GM21381 (cell line): ENCODE measurements at regions not wholly inside any gene's neighbourhood (a gene's known extent, or its start where the extent isn't known, plus 50 kb on each side); places are given as distances from the start of the nearest gene placed in this dataset.

ENCODE experiments used
- ATAC-seq: cut with Tn5 transposase; IDR thresholded peaks from one replicate; pipeline ENCODE4 v1.9.1; 2021; ENCODE audit warnings: mild to moderate bottlenecking, moderate library complexity; ENCODE audit not compliant: unreplicated experiment

DNA sequence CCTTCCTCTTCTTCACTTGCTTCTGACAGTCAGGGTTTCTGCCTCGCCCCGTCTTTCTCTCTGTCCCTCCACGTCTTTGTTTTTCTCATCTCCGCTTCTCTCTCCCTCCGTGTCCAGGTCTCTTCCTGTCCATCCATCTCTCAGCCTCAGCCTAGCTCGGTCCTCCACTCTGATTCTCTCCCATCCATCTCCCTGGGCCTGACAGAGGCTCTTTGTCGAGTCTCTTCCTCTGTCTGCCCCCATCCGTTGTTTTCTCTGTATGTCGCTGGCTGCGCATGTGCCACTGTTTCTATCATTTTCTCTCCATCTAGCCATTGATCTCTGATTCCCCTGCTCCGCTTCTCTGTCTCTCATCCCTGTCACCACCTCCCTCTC is 328.9 kb upstream of the TBX3 start:
- no peak for ATAC-seq

GRCh38 chr12:115011703-115012102 is 327.7 kb upstream of the TBX3 start:
- no peak for ATAC-seq

DNA sequence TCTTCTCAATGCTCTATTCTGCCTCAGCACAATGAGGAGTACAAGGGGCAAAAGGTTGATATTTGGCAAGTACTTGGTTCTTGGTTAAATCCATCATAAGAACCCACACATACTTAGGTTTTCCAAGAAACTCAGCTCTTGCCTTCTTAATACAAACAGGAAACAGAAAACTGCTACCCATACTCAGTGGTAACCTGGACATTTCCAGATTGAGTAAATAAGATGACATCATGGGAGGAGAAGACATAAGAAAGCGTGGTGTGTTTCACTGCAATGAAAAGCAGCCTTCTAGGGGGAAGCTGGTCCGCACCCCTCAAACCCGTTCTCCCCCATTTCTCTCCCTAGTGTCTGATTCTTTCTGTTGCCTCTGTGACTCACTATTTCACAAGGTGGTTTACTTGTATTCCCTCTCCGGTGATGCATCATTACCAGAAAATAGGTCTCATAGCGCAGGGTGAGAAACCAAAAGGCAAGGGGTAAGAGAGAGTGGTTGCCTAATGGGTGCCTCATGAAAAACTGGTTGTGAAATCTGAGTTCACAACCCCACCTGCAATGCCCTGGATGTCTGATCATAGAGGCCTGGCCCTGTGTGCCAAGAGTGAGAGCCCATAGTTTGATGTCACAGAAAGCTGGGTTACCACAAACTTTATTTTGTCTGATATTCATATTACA is 326.5 kb upstream of the TBX3 start:
- ATAC-seq = no peak

DNA sequence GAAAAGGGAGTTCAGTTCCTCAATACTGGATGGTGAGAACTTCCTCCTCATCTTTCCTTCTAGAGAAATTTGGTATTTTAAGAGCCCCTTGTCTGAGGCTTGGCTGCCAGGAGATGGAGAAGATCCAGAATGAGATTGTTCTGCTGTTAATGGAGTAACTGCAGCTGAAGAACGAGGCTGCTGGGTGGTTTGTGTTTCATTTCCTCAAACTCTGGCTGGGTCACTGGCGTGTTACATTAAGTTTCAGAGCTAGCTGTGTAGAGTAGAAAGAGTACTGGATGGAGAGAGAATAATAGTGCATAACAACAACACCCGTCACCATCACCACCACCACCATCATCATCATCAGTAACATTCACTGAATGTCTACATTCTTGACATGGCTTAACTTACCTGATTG is 325.0 kb upstream of the TBX3 start:
- ATAC-seq = no peak

- no peak for ATAC-seq
Observed at GRCh38 chr12:115004470-115005146, 320.6 kb upstream of the TBX3 start.

- ATAC-seq = no peak
Observed at GRCh38 chr12:115002434-115002833, 318.5 kb upstream of the TBX3 start.

DNA sequence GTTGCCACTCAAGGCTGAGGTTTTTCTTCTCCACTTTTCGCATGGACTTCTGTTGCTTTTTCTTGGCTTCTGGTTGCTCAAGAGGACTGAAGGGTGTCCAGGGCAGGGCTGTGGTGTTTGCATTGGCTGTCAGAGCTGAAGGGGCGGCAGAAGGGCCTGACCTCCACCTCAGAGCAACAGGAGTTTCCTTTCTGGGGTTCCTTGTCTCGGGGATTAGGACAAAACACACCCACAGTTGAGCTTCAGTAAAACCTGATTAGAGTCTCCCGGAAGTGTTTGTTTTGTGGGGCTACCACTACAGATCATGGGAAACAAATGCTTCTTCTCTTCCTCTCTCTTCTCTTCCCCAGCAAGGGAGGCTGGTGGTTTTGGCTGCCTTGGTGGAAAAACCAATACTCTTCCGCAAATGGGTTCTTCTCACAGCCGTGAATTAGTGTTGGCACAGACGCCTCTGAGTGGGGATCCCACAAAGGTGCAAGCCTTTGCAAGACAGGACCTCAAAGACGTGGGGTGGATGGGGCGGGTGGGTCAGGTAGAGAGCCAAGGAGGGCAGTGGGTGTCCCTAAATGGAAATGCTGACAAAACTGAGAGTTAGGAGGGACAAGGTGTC is 317.7 kb upstream of the TBX3 start:
- no peak for ATAC-seq

DNA sequence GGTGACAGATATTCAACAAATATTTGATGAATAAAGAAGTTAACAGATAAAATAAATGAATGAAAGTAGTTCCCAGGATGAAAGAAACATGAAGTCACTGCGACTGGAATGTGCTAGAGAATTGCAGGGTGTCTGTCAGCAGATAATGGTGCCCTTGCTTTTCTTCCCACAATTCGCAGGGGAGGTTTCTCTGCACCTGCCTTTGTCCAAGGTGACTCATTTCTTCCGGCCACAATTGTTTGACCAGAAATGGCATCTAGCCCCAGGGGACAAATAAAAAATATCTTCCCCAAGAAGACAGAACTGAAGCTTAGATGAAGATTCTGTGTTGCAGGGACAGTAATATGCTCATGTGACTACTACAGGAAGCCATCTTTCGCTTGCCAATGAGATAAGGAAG is 316.1 kb upstream of the TBX3 start:
- ATAC-seq = no peak

DNA sequence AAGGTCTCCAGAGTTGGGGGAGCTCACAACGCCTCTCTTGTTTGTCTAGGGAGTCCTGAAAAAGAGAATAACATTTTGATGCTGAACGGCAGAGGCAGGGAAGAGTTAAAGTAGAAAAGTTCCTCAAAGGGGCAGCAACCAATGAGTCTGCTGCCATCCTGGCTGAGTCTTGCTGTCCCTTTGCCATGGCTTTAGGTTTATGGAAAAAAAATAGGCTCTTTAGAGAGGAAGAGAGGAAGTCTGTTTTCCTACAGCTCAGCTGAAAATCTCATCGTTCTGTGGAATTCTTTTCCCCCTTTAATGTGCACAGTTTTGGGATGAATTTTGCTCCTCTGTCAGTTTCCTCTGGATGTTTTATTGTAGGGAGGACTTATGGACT is 314.8 kb upstream of the TBX3 start:
- ATAC-seq = no peak

GRCh38 chr12:114998118-114998749 is 314.3 kb upstream of the TBX3 start:
- no peak for ATAC-seq

- ATAC-seq = no peak
Observed at GRCh38 chr12:114996382-114996781, 312.4 kb upstream of the TBX3 start.

DNA sequence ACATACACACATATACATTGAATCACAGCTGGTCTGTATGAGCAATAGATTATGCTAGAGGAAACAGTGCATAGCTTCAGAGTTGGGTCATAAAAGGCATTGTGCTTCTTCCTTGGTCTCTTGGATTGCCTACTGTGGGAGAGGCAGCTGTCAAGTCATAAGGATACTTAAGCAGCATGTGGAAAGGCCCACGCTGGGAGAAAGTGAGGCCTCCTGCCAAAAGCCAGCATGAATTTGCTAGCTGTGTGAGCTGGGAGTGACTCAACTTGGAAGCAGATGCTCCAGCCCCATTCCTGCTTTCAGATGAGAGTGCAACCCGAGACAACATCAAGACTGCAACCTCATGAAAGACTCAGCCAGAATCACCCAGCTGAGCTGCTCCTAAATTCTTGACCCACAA is 311.9 kb upstream of the TBX3 start:
- no peak for ATAC-seq

GRCh38 chr12:114993165-114993564 is 309.2 kb upstream of the TBX3 start:
- ATAC-seq = no peak

DNA sequence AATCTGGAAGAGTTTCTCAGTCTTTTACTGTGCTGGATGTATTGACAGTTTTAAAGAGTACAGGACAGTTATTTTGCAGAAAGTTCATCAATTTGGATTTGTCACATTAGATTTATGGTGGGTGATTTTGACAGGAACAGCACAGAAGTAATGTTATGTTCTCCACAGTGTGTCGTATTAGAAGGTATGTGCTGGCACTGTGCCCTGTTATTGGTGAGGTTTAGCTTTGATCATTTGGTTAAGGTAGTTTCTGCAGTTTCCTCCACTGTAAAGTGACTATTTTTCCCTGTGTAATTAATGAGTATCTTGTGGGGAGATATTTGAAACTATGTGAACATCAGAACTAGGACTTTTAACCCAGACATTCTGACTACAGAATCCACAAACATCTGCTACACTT is 308.5 kb upstream of the TBX3 start:
- no peak for ATAC-seq

DNA sequence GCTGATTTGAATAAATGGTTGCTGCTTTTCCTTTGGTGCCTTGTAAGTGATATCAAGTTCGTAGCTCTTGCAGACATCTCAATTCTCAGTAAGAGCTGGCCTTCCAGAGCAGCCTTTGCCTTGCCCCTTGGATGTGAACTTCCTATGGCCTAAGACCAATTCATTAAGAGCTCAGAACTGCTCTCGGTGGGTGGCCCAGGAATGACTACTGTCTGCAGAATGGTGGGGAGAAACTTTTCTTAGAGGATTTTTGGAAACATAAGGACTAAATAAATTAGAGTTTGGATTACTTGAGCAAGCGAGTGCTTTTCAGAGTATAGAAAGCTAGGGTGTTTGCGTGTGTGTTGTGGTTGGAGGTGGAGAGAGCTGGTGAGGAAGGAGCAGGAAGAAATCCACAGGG is 306.4 kb upstream of the TBX3 start:
- no peak for ATAC-seq

DNA sequence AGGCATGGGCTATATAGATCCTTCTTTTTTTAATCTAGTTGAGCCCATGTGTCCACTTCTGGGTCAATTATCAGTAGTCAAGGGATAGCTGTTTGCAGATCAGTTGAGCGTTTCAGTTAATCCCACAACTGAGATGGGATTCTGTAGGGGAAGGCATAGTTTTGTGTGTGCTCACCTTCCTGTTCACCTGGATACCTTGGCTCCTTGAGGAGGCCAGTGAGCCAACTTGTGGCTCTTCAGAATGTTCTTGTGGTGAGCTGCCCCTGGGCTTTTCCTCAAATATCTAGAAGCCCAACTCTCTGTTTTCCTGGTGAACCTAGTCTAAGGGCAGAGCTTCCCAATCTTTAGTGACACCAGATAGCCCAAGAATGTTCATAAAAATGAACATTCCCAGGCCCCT is 302.9 kb upstream of the TBX3 start:
- no peak for ATAC-seq

- ATAC-seq = no peak
Observed at GRCh38 chr12:114986178-114986714, 302.3 kb upstream of the TBX3 start.

DNA sequence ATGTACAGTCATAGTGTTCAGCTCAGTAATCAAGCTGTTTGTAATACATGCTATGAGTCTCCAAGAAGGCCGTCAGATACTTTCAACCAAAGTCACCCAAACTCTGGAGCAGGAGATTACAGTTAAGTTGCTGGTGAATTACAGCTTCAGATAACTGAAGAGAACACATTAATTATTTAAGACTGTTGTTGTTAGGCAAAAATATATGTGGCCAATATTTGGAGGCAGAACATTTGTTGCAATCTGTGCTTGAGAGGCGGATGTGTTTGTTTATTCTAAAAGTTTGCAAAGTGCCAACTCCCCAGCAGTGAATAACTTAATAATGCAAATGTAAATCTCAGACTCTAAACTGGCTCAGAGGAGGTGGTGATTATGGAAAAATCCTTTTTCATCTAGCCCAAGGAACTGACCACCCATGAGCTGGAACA is 300.7 kb upstream of the TBX3 start:
- ATAC-seq = no peak

DNA sequence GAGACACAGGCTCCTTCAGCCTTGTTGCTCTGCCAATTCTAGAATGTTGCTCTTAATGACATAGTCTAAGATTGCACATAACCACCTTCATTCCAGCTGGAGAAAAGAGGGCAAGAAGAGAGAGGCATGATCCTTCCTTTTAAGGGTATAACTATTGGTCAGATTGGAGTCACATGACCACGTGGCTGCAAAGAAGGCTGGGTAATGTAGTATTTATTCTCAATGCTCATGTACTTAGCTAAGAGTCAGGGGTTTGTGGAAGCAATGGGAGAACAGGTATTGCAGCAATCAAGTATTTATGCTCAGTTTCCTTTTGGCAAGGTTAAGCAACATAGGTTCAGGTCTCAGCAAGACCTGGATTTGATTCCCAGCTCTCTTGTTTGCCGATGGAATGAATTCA is 298.8 kb upstream of the TBX3 start:
- ATAC-seq = no peak

GRCh38 chr12:114981036-114981435 is 297.1 kb upstream of the TBX3 start:
- ATAC-seq = no peak

- ATAC-seq = no peak
Observed at GRCh38 chr12:114976959-114977358, 293.0 kb upstream of the TBX3 start.

- no peak for ATAC-seq
Observed at GRCh38 chr12:114976372-114976771, 292.4 kb upstream of the TBX3 start.
